GM21367 (cell line): ENCODE measurements at regions not wholly inside any gene's neighbourhood (a gene's known extent, or its start where the extent isn't known, plus 50 kb on each side); places are given as distances from the start of the nearest gene placed in this dataset.

Experiments
- ATAC-seq: cut with Tn5 transposase; IDR thresholded peaks from one replicate; pipeline ENCODE4 v1.9.1; 2021; ENCODE audit not compliant: unreplicated experiment

GRCh38 chr3:176798680-176799079 lies 398.6 kb downstream of the TBL1XR1 start:
- no peak for ATAC-seq

- no peak for ATAC-seq
These were observed 400.9 kb downstream of the TBL1XR1 start for GRCh38 chr3:176796371-176796770.

GRCh38 chr3:176795891-176796290 lies 401.4 kb downstream of the TBL1XR1 start:
- no peak for ATAC-seq

- no peak for ATAC-seq
These were observed 402.9 kb downstream of the TBL1XR1 start for GRCh38 chr3:176794406-176794805.

GRCh38 chr3:176789947-176790346 lies 407.3 kb downstream of the TBL1XR1 start:
- no peak for ATAC-seq

- no peak for ATAC-seq
These were observed 408.0 kb downstream of the TBL1XR1 start for GRCh38 chr3:176789281-176789705.

- no peak for ATAC-seq
These were observed 409.8 kb downstream of the TBL1XR1 start for GRCh38 chr3:176787506-176787905.

- no peak for ATAC-seq
These were observed 412.1 kb downstream of the TBL1XR1 start for GRCh38 chr3:176785171-176785570.

- no peak for ATAC-seq
These were observed 416.5 kb downstream of the TBL1XR1 start for GRCh38 chr3:176780766-176781165.

- no peak for ATAC-seq
These were observed 420.6 kb downstream of the TBL1XR1 start for GRCh38 chr3:176776622-176777175.

GRCh38 chr3:176769547-176770190 lies 427.6 kb downstream of the TBL1XR1 start:
- no peak for ATAC-seq

GRCh38 chr3:176767385-176767784 lies 429.9 kb downstream of the TBL1XR1 start:
- ATAC-seq: no peak

GRCh38 chr3:176766862-176767261 lies 430.4 kb downstream of the TBL1XR1 start:
- ATAC-seq: no peak

GRCh38 chr3:176765382-176765900 lies 431.8 kb downstream of the TBL1XR1 start:
- no peak for ATAC-seq

- ATAC-seq: no peak
These were observed 437.3 kb downstream of the TBL1XR1 start for GRCh38 chr3:176759815-176760506.

- ATAC-seq: no peak
These were observed 439.9 kb downstream of the TBL1XR1 start for GRCh38 chr3:176757429-176757828.

- ATAC-seq: no peak
These were observed 441.3 kb downstream of the TBL1XR1 start for GRCh38 chr3:176755977-176756376.

GRCh38 chr3:176755552-176755951 lies 441.7 kb downstream of the TBL1XR1 start:
- ATAC-seq: no peak

- ATAC-seq: no peak
These were observed 455.6 kb downstream of the TBL1XR1 start for GRCh38 chr3:176741664-176742047.

GRCh38 chr3:176740906-176741663 lies 456.2 kb downstream of the TBL1XR1 start:
- ATAC-seq: no peak

GRCh38 chr3:176739159-176739558 lies 458.1 kb downstream of the TBL1XR1 start:
- ATAC-seq: no peak
